CD4-positive, alpha-beta T cell treated with Interleukin-15 for 1 hour (primary cell): ENCODE measurements at regions not wholly inside any gene's neighbourhood (a gene's known extent, or its start where the extent isn't known, plus 50 kb on each side); places are given as distances from the start of the nearest gene placed in this dataset.

Experiments
- DNase-seq: peaks from one replicate; pipeline ENCODE4 v3.0.0-alpha.2; 2020

GRCh38 chr2:239736358-239737143 is 288.6 kb downstream of the NDUFA10 start:
- peak; percentile 14 for DNase-seq

DNA sequence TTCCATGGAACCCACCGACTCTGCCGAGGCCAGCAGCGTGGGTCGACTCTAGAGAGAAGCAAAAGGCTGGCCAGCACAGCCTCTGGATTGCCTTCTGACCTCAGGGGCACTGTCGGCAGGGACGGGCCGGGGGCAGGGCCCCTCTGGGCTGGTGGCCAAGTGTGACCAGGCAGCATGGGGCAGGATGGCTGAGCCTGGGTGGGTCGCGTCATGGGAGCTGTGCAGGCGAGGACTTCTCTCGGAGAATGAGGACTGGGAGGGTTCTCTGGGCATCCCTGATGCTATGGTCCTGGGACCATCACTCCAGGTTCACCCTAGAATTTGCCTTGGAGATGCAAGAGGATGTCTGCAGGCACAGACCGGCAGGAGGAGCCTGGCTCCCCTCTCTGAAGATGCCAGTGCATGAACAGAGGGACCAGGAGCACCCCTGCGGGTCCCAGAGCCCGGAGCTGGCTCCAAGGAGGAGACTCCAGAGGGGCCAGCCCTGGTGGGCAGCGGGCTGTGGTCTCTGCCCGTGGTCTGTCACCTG is 289.2 kb downstream of the NDUFA10 start:
- no peak for DNase-seq

- no peak for DNase-seq
Observed at GRCh38 chr2:239735131-239735828, 289.9 kb downstream of the NDUFA10 start.

DNA sequence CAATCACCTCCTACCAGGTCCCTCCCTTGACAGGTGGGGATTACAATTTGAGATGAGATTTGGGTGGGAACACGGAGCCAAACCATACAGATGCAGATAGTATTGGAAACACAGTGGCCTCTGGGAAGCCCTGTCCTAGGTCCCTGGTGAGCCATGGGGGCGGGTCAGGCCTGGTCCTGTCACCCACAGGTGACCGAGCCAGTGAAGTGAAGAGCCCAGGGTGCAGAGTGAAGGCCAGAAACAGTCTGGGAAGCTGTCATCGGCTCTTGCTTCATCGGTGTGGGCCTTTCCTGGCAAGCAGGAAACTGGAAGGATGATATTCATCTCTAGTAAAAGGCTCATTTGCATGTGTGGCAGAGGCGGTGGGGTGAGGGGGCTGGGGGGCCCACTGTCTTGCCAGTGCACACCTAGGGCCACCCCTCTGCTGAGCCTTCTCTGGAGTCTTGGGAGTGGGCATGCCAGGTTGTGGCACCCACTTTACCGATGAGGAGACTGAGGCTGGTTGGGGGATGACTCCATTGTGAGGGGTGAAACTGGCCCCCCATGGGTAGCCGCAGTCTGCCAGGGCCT is 290.6 kb downstream of the NDUFA10 start:
- peak; percentile 5 for DNase-seq

- DNase-seq, result no peak
Observed at GRCh38 chr2:239732666-239733010, 292.5 kb downstream of the NDUFA10 start.

DNA sequence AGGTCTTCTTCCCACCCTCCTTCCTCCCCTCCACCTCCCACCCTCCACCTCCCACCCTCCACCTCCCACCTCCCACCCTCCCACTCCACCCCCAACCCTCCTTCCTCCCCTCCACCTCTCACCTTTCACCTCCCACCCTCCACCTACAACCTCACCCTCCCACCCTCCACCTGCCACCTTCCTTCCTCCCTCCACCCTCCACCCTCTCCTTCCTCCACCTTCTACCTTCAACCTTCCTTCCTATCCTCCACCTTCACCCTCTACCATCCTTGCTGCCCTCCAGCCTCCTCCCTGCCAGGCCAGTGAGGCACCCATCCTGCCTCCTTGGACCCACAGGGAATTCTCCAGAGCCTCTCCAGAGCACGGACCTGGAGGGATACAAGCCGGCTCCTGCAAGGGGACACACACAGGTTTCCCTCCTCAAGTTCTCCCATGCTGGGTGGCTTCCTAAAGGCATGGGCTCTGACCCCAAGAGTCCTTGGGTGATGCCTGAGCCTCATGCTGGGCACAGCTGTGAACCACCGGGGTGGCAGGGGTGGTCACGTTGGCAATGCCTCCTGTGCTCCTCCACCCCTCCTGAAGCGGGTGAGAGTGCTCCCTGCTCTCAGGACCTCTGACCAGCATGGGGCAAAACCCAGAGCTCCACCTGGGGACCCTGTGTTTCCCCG is 293.0 kb downstream of the NDUFA10 start:
- no peak for DNase-seq

DNA sequence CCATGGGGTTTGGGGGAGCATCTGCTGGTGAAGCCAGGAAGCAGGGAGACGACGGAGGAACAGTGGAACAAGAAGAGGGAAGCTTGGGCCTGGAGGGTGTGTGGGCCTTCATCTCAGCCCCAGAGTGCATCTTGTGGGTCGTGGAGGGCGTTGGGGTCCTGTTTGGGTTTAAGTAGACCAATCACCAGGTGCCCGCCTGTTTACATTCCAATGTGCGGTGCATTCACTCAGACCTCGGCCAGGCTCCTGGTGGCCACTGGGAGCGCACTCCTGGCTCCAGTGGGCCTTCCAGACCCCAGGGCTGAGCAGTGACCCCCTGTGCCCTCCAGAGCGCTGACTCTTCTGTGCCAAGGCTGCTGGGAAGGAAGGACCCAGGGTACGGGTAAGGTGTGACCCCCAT is 293.7 kb downstream of the NDUFA10 start:
- peak; percentile 5 for DNase-seq

DNA sequence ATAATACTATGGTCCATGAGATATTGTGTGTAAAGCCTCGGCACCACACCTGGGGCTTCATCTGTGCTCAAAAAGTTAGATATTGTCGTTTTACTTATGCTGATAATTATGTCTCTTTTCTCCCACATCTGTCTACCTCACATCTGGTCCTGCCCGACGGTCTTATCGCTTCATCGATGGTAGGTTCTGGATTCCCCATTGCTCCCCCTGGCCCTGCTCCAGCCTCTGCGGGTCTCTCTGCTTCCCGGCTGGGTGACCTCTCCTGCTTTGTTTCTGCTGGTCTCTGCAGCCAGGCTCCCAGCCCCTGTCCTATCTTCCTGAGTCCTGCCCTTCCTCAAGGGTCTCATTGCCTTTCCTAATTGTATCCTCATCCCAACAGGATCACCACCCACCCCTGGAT is 294.2 kb downstream of the NDUFA10 start:
- no peak for DNase-seq

DNA sequence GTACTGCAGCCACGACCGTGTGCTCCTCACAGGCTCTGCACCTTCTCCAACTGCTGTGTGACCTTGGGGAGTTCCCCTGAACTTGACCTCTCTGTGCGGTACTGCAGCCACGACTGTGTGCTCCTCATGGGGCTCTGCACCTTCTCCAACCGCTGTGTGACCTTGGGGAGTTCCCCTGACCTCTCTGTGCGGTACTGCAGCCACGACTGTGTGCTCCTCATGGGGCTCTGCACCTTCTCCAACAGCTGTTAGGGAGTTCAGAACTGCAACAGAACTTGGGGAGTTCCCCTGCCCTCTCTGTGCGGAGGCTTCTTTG is 294.6 kb downstream of the NDUFA10 start:
- DNase-seq, result peak; percentile 13

- peak; percentile 8 for DNase-seq
Observed at GRCh38 chr2:239729681-239730566, 295.2 kb downstream of the NDUFA10 start.

GRCh38 chr2:239729151-239729550 is 296.0 kb downstream of the NDUFA10 start:
- DNase-seq, result no peak

GRCh38 chr2:239728751-239729150 is 296.4 kb downstream of the NDUFA10 start:
- no peak for DNase-seq

DNA sequence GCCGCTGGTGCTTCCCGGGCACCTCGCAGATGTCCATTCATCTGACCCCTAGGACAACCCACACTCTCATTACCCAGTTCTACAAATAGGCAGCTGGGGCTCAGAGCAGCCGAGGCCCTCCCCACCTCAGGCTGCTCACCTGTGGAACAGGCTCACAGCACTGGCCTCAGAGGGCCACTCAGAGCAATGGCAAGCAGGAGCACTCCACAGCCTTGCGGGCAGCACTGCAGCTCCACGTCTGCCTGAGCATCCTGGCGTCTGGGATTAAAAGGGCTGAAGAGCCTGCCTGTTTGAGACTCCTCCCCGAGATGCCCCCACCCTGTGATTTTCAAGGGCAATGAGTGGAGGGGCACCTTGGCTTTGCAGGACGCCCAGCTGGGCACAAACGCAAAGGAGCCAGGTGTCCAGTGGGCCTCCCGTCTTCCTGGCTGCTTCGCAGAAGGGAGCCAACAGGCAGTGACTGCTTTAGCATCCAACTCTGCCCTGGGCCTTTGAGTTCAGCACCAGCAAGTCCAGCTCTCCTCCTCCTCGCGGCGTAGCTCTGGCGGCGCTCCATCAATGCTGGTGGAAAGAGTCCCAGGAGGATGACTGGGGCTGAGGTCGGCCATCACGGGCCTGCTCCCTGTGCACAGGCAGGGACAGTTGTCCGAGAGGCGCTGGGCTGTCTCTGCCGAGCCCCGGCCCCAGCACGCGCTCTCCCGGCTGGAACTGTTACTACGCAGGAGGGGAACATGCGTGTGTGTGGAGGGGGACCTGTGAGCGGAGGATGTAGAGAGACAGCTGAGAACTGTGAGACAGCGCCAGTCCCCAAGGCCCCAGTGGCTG is 297.2 kb downstream of the NDUFA10 start:
- DNase-seq, result no peak

GRCh38 chr2:239727182-239727775 is 297.9 kb downstream of the NDUFA10 start:
- no peak for DNase-seq

DNA sequence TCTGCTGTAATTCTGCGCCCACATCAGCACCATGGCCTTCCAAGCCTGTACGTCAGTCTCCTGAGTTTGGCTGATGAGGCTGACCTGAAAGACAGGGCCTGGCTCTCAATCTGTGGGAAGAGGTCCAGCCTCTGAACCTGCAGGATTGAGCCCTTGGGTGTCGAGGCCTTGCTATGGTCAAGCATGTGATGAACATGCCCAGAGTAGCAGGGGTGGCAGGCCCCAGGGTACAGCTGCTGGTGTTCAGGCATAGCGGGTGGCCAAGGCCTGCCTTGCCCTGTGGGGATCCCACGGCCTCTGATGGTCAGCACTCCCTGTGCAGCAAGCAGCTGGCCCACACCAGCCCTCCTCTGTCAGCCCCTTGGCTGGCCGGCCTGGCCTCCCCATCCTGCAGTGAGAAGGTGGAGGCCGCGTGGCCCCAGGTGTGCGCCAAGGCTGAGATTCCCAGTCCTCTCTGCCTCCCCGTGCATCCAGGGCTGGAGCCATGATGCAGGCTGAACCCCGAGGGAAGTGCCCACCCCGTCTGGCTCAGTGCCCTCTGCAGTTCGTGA is 298.4 kb downstream of the NDUFA10 start:
- no peak for DNase-seq

DNA sequence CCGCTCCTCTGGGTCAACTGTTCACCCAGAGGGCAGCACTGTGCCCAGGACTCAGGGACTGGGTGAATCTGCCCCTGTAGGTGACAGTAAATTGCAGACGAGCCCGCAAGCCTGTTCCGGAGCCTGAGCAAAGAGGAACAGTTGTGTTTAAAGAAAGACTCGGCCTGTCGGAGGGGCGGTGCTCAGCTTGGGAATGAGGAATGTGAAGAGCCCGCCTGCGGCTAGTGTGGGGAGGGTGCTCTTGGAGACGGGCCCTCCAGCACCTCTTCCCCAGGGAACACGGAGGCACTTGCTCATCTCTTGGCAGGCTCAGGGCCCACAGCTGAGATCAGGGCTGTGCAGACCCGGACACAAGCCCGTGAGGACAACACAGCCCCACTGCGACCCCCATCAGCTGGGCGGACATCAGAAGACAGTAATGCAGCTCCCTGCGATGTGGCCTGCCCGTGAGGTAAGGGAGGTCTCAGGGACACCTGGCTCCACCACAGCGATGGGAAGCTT is 299.0 kb downstream of the NDUFA10 start:
- DNase-seq, result no peak

GRCh38 chr2:239725551-239725890 is 299.6 kb downstream of the NDUFA10 start:
- no peak for DNase-seq

DNA sequence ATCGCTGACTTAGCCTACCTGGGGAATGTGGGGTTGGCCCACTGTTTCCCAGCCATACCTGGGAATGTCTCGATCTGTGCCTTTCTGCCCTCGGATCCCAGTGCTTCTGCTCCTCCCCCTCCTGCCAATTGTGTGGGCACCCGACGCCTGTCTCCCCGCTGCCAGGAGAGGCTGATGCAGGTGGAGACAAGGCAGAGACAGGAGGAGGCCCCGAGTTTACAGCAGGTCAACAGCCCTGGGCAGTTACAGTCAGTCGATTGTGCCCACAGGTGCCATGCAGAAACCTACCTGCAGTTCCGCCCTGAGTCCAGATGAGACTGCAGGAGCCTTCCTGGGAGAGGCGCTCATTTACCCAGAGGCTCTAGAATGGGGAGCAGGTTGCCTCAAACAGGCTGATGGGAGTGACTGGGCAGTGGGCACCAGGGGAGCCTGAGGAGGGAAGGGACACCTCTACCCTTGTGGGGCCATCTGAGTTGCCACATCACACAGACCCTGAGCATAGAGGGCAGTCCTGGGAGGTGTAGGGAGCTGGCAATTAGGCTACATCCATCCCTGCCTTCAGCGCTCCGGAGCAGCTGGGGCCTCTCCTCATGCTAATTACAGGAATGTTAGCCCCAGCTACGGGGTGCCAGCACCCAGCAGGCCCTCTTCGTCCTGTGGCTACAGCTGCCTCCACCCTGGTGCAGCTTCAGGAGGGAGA is 300.1 kb downstream of the NDUFA10 start:
- DNase-seq, result no peak

GRCh38 chr2:239724194-239724849 is 300.8 kb downstream of the NDUFA10 start:
- no peak for DNase-seq
